IPS-20b (cell line): ENCODE measurements at regions not wholly inside any gene's neighbourhood (a gene's known extent, or its start where the extent isn't known, plus 50 kb on each side); places are given as distances from the start of the nearest gene placed in this dataset.

ENCODE experiments used
- H3K27ac ChIP-seq: one replicate; pipeline ENCODE4 v1.5.1; 2013; ENCODE audit warnings: low read length
- H3K27me3 ChIP-seq: 2 replicates; pipeline ENCODE4 v1.6.1; 2013; ENCODE audit warnings: mild to moderate bottlenecking, low read length, inconsistent platforms; ENCODE audit not compliant: insufficient read depth
- H3K36me3 ChIP-seq: 2 replicates; pipeline ENCODE4 v1.6.1; 2013; ENCODE audit warnings: low read depth, mild to moderate bottlenecking, inconsistent platforms, low read length, moderate library complexity; ENCODE audit not compliant: insufficient read depth
- H3K4me1 ChIP-seq: 2 replicates; pipeline ENCODE4 v1.6.1; 2013; ENCODE audit warnings: mild to moderate bottlenecking, control low read depth, inconsistent platforms, low read length, moderate library complexity; ENCODE audit not compliant: insufficient read depth
- H3K4me3 ChIP-seq: 2 replicates; pipeline ENCODE4 v1.5.1; 2013; ENCODE audit warnings: mild to moderate bottlenecking, low read length, inconsistent platforms
- H3K9ac ChIP-seq: 2 replicates; pipeline ENCODE4 v1.6.1; 2013; ENCODE audit warnings: low read depth, mild to moderate bottlenecking, inconsistent platforms, low read length, moderate library complexity
- H3K9me3 ChIP-seq: 2 replicates; pipeline ENCODE4 v1.6.1; 2013; ENCODE audit warnings: mild to moderate bottlenecking, low read depth, low read length, inconsistent platforms; ENCODE audit not compliant: insufficient read depth

DNA sequence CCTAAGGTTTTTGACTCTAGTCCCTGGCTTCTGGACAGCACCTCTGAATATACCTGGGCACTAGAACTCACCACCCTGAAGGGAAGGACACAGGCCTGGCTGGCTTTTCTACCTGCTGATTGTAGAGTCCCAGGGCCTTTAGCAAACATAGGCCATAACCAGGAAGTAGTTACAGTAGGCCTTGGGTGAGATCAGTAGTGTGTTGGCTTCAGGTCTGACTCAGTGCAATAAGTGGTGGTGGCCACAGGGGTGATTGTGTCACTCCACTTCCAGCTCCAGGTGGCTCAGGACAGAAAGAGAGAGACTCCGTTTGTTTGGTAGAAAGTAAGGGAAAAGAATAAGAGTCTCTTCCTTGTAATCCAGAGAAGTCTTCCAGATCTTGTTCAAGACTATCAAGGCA is 101.7 kb upstream of the LGALSL start:
- Histone ChIP-seq H3K27me3 (no peaks in the 10 kb centered on the region), H3K9ac (no peak overlapping the region), H3K9me3 (no peaks in the 10 kb centered on the region), H3K36me3 (no peaks in the 10 kb centered on the region), H3K4me3 (no peak overlapping the region), H3K27ac (no peak overlapping the region), H3K4me1 (no peaks in the 10 kb centered on the region)

DNA sequence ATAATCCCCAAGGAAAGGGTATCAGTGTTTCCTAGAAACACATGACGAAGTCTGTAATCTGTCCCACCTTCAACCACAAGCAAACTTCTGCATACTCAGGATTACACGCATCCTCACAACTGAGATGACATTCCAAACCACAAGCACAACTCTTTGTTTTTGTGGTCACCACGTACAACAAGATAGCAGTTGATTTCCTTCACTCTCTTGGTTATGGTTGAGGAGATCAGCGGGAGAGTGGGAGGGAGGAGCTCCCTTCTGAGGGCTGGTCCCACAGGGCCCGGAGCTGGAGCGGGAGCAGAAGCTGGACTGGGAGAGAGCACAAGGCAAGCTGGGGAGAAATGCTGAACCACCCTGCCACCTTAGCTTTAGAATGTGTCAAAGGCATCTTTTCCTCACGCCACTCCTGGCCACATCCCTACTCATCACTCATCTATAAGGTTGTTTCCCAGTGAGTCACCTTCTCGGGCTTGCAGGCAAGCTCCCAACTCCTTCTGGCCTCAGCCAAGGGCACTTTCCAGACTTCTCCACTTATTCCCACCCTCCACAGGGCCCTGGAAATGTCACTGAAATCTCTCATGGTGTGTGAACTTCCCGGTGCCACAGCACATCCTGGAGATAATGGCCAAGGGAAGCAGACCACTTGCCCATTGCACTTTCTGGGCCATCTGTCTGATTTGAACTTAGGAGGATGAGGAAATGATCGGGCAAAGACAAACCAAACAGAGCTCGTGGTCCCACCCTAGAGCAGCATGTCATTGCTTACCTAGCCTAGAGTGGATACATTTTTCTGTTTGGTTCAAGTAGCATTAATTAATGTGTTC is 98.9 kb upstream of the LGALSL start:
- H3K27ac ChIP-seq: no peak overlapping the region

DNA sequence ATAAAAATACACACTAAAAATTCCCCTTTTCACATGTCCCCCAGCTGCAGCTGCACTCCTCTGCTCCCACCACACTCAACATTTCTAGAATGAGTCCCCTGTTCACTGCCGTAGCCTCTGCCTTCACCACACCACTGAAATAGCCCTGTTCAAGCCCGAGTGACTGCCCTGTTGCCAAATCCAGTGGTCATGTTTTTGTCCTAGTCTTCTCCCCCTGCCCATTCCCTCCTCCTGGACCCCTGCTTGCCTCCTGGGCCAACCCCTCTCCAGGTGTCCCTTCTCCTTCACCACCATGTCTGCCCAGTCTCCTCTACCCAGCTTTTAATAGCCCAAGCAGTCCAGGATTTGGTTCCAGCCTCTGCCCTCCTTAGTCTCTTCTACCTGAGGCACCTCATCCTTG is 97.1 kb upstream of the LGALSL start:
- Histone ChIP-seq H3K9ac (no peak overlapping the region), H3K4me3 (no peak overlapping the region), H3K36me3 (no peaks in the 10 kb centered on the region), H3K27me3 (no peaks in the 10 kb centered on the region), H3K4me1 (no peaks in the 10 kb centered on the region; the same call in 1 of the 2 replicates), H3K27ac (no peak overlapping the region), H3K9me3 (no peaks in the 10 kb centered on the region)

More for the DNA sequence above, 98.9 kb upstream of the LGALSL start:
- Histone ChIP-seq H3K9me3 (no peaks in the 10 kb centered on the region), H3K27me3 (no peaks in the 10 kb centered on the region), H3K36me3 (no peaks in the 10 kb centered on the region), H3K9ac (no peak overlapping the region), H3K4me3 (no peak overlapping the region), H3K4me1 (no peaks in the 10 kb centered on the region; the same call in 1 of the 2 replicates)

GRCh38 chr2:64359171-64359891 is 94.6 kb upstream of the LGALSL start:
- Histone ChIP-seq H3K4me1 (peaks cover 7% of the 10 kb centered on the region), H3K27me3 (no peaks in the 10 kb centered on the region), H3K27ac (no peak overlapping the region)

GRCh38 chr2:64359892-64360657 is 93.9 kb upstream of the LGALSL start:
- no peak overlapping the region for H3K27ac ChIP-seq
- H3K9ac ChIP-seq: no peak overlapping the region
- H3K27me3 ChIP-seq: no peaks in the 10 kb centered on the region
- no peak overlapping the region for H3K4me3 ChIP-seq
- peaks cover 10% of the 10 kb centered on the region for H3K4me1 ChIP-seq
- no peaks in the 10 kb centered on the region for H3K36me3 ChIP-seq
- H3K9me3 ChIP-seq: no peaks in the 10 kb centered on the region

More at GRCh38 chr2:64359171-64359891, 94.6 kb upstream of the LGALSL start:
- H3K9ac ChIP-seq: no peak overlapping the region
- no peaks in the 10 kb centered on the region for H3K36me3 ChIP-seq
- H3K4me3 ChIP-seq: no peak overlapping the region
- H3K9me3 ChIP-seq: no peaks in the 10 kb centered on the region

DNA sequence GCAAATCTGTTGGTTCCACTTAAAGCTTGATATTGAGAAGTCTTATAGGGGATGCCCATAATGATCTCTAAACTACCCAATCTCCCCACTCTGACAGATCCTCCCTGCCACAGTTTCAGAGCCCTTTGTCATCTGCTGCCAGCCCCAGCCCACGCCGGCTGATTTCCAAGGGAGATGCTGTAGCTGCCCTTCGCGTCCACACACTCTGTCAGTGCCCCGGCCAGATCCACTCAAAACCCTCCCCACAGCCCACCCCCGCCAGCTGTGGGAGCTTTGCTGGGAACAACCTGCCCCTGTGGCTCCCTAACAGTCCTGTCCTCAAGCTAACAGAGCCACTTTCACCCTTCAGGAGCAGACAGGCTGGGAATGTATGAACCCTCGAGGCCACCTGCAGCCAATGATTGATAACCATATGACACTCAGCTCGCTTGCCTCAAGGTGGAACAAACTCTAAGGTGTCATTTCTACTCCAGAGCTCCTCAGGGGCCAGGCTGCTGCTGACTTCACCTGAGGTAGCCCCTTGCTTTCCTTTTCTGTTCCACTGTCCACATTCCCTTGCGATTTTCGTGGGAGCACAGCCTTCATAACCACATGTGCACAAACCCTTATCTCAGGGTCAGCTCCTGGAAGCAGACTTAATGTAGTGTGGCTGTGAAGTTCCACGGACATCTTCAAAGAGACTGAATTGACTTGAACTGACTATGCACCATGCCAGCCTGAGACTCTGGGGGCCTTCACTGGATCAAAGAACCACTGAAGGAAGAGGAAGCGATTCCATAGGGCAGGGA is 92.6 kb upstream of the LGALSL start:
- no peak overlapping the region for H3K9ac ChIP-seq
- no peaks in the 10 kb centered on the region for H3K27me3 ChIP-seq
- H3K27ac ChIP-seq: no peak overlapping the region
- H3K9me3 ChIP-seq: no peaks in the 10 kb centered on the region
- peaks cover 10% of the 10 kb centered on the region for H3K4me1 ChIP-seq
- H3K4me3 ChIP-seq: no peak overlapping the region
- H3K36me3 ChIP-seq: no peaks in the 10 kb centered on the region

- Histone ChIP-seq H3K9ac (no peak overlapping the region), H3K27me3 (no peaks in the 10 kb centered on the region), H3K36me3 (no peaks in the 10 kb centered on the region), H3K4me3 (no peak overlapping the region), H3K9me3 (no peaks in the 10 kb centered on the region), H3K27ac (no peak overlapping the region), H3K4me1 (peaks cover 11% of the 10 kb centered on the region)
Measured at GRCh38 chr2:64362562-64363026, 91.4 kb upstream of the LGALSL start.

GRCh38 chr2:64363140-64363539 is 90.8 kb upstream of the LGALSL start:
- Histone ChIP-seq H3K27ac (no peak overlapping the region), H3K27me3 (no peaks in the 10 kb centered on the region), H3K4me1 (peaks cover 16% of the 10 kb centered on the region), H3K4me3 (no peak overlapping the region), H3K9me3 (no peaks in the 10 kb centered on the region), H3K36me3 (no peaks in the 10 kb centered on the region), H3K9ac (no peak overlapping the region)

GRCh38 chr2:64363848-64364247 is 90.1 kb upstream of the LGALSL start:
- no peaks in the 10 kb centered on the region for H3K36me3 ChIP-seq
- no peak overlapping the region for H3K4me3 ChIP-seq
- no peak overlapping the region for H3K9ac ChIP-seq
- no peaks in the 10 kb centered on the region for H3K27me3 ChIP-seq
- no peaks in the 10 kb centered on the region for H3K9me3 ChIP-seq
- no peak overlapping the region for H3K27ac ChIP-seq
- peaks cover 20% of the 10 kb centered on the region for H3K4me1 ChIP-seq

DNA sequence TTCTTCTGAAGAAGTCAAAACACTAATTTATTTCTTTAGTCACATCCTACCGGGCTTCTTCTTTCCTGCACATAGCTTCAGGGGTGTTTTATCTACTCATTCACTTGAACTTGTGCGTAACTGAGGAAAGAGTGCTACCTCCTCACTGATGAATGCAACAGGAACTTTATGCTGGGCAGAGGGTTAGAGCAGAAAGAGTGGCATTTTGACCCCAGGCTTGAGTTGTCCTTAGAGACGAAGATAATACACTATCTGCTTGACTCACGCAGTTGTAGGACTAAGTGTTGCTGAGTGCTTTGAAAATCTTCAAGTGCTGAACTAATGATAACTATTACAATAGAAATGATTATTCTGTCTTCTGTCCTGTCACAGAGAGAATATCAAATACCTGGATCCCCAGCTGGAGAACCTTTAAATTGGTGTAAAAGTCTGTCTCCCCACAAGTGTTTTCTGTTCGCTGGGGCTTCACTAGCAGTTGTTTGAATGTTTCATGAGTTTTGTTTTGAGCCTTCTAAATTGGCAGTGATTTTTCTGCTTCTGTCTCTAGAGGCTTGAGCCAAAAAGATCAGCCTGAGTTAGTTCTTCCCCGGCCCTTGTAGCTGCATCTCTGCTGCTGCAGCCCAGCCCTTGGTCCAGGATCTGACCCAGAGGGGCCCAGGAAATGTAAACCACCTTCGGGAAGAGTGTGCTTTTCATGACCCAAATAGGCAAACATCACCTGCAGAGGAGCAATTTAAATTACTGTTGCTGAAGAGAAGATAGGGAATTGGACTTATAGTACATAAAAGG is 86.3 kb upstream of the LGALSL start:
- H3K36me3 ChIP-seq: no peaks in the 10 kb centered on the region
- no peak overlapping the region for H3K4me3 ChIP-seq
- no peak overlapping the region for H3K9ac ChIP-seq
- H3K4me1 ChIP-seq: peaks cover 20% of the 10 kb centered on the region
- no peaks in the 10 kb centered on the region for H3K9me3 ChIP-seq
- no peak overlapping the region for H3K27ac ChIP-seq
- H3K27me3 ChIP-seq: no peaks in the 10 kb centered on the region
